Stomach (tissue), 8 donors: ENCODE measurements at regions not wholly inside any gene's neighbourhood (a gene's known extent, or its start where the extent isn't known, plus 50 kb on each side); places are given as distances from the start of the nearest gene placed in this dataset.

Experiments
- DNase-seq, 2 donors: peaks; one replicate each; pipeline versions ENCODE4 v3.0.0 to v3.0.0-alpha.2; 2013 to 2019
- H3K27ac ChIP-seq, 5 donors: fragments of 200-600 bp in 4 of 5; sonication (generic) in 4 of 5; one replicate each; pipeline ENCODE4 v1.5.1; 2013 to 2019; ENCODE audit warnings: mild to moderate bottlenecking in 1 of 5, moderate library complexity in 1 of 5
- H3K27me3 ChIP-seq, 3 donors: fragments of 200-600 bp; sonication (generic); one replicate each; pipeline ENCODE4 v1.5.1; 2017 to 2019; ENCODE audit warnings: mixed run types in 1 of 3
- H3K36me3 ChIP-seq, 4 donors: fragments of 200-600 bp; sonication (generic); 1 replicate in 3 of 4; 2 replicates in 1 of 4; pipeline ENCODE4 v1.5.1; 2016 to 2019
- H3K4me1 ChIP-seq, 4 donors: fragments of 200-600 bp; sonication (generic); one replicate each; pipeline ENCODE4 v1.5.1; 2016 to 2019
- H3K4me3 ChIP-seq, 4 donors: fragments of 200-600 bp; sonication (generic) in 3 of 4; one replicate each; pipeline ENCODE4 v1.5.1; 2016 to 2019; ENCODE audit warnings: mild to moderate bottlenecking in 1 of 4
- H3K9me3 ChIP-seq, 4 donors: fragments of 200-600 bp; sonication (generic); one replicate each; pipeline ENCODE4 v1.5.1; 2016 to 2019
- CTCF ChIP-seq, 7 experiments: fragments of 450-650 bp in 4 of 7; fragments of 200-600 bp in 3 of 7; sonication (generic) in 3 of 7; IDR thresholded peaks; one replicate each; pipeline ENCODE4 v1.5.1; 2016 to 2019; ENCODE audit warnings: antibody characterized with exemption in 7 of 7, control low read depth in 2 of 7, mild to moderate bottlenecking in 1 of 7
- EP300 ChIP-seq: sonication (generic); formaldehyde crosslinking; IDR thresholded peaks from one replicate; pipeline ENCODE4 v1.6.1; 2017; ENCODE audit warnings: antibody characterized with exemption
- POLR2A ChIP-seq, 4 donors: fragments of 450-650 bp; IDR thresholded peaks; one replicate each; pipeline ENCODE4 v1.6.1; 2016; ENCODE audit warnings: antibody characterized with exemption in 4 of 4, control low read depth in 2 of 4, mild to moderate bottlenecking in 1 of 4, moderate library complexity in 1 of 4
- POLR2AphosphoS5 ChIP-seq, 3 donors: sonication (generic); formaldehyde crosslinking; IDR thresholded peaks; one replicate each; pipeline ENCODE4 v1.6.1; 2016; ENCODE audit warnings: antibody characterized with exemption in 3 of 3
- WGBS, 5 donors: extraction: QIAGEN DNeasy Blood & Tissue Kit in 3 of 5; methylation state at CpG; one replicate each; pipeline versions ENCODE4 v1.1.5 to v1.1.7; 2013 to 2018; 5-methylcytosine and 5-hydroxymethylcytosine counted together
- intact Hi-C: fragments of 100-400 bp; cut with DNase I; formaldehyde crosslinking; loops from one replicate; pipeline ENCODE4 v1.15.1; 2023; ENCODE audit warnings: low total_unique reads
- donor health status: healthy with polysubstance abuse.
- donor health status: Bipolar disorder and iron deficiency.
- donor health status: healthy.

GRCh38 chr18:55858661-55859515 lies 270.9 kb upstream of the TCF4 start:
- intact Hi-C loops = no loop called here
- H3K27me3 ChIP-seq = no peaks in the 10 kb centered on the region
- TF ChIP-seq POLR2AphosphoS5 (IDR thresholded peaks at IDR 0.05) = no peak
- TF ChIP-seq EP300 = no peak
- no peak for TF ChIP-seq CTCF (IDR thresholded peaks at IDR 0.05)
- no peak for TF ChIP-seq POLR2A (IDR thresholded peaks at IDR 0.05)
- WGBS, 5 donors = 74 to 78% (median 77%) methylated on average over 17 of the region's 17 CpGs
- H3K9me3 ChIP-seq = no peaks in the 10 kb centered on the region
- H3K36me3 ChIP-seq = no peaks in the 10 kb centered on the region
- DNase-seq = no peak
- H3K4me3 ChIP-seq = no peak overlapping the region
- no peaks in the 10 kb centered on the region for H3K4me1 ChIP-seq
- H3K27ac ChIP-seq = no peak overlapping the region

DNA sequence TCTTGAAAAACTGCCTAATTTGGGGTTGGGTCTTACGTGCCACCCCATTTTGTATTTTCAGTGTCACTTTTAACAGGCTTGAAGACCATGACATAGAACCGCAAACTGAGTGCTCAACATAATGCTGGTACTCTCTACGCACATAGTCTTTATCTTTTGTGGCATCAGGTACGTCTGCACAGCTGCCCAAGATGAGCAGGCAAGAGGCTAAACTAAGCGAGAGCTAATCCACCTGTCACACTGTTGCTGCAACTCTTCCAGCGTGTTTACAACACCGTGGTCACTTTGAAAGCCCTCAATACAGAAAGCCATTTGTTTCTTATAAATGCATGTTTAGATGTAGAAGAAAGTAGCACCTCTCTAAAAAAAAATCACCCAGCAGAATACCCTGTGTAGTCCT lies 270.0 kb upstream of the TCF4 start:
- WGBS, 5 donors = 69 to 82% (median 80%) methylated on average over 7 of the region's 7 CpGs
- intact Hi-C loops = no loop called here
- no peak overlapping the region for H3K4me3 ChIP-seq

DNA sequence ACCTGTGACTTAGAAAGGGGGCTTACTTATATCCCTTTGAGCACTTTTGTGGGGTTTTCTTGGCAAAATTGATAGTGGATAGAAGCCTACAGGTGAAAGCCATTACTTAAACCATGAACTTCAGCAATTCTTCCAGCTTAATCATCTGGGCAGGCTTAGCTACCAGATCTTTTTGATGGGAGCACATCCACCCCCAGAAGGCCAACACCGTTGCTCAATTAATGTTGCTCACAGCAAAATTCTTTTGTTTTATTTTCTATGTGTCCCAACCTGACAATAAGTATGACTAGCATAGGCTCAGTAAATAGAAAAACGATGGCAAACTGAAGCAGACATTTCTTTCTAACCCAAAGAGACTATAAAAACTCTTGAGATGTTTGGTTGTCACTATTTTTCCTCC lies 269.4 kb upstream of the TCF4 start:
- Histone ChIP-seq H3K27me3 (no peaks in the 10 kb centered on the region), H3K4me1 (no peaks in the 10 kb centered on the region), H3K27ac (no peak overlapping the region), H3K4me3 (no peak overlapping the region), H3K9me3 (no peaks in the 10 kb centered on the region), H3K36me3 (no peaks in the 10 kb centered on the region)
- intact Hi-C loops = no loop called here
- WGBS, 5 donors = 66 to 75% (median 70%) methylated on average over 2 of the region's 2 CpGs
- no peak for DNase-seq
- no peak for TF ChIP-seq CTCF (IDR thresholded peaks at IDR 0.05)
- no peak for TF ChIP-seq EP300
- TF ChIP-seq POLR2A (IDR thresholded peaks at IDR 0.05) = no peak
- TF ChIP-seq POLR2AphosphoS5 (IDR thresholded peaks at IDR 0.05) = no peak

More for the DNA sequence above, 270.0 kb upstream of the TCF4 start:
- Histone ChIP-seq H3K27me3 (no peaks in the 10 kb centered on the region), H3K36me3 (no peaks in the 10 kb centered on the region), H3K27ac (no peak overlapping the region), H3K4me1 (no peaks in the 10 kb centered on the region), H3K9me3 (no peaks in the 10 kb centered on the region)
- TF ChIP-seq CTCF (IDR thresholded peaks at IDR 0.05) (no peak), POLR2A (IDR thresholded peaks at IDR 0.05) (no peak), POLR2AphosphoS5 (IDR thresholded peaks at IDR 0.05) (no peak), EP300 (no peak)
- DNase-seq = no peak

GRCh38 chr18:55856679-55857078 lies 268.7 kb upstream of the TCF4 start:
- Histone ChIP-seq H3K9me3 (no peaks in the 10 kb centered on the region), H3K4me1 (no peaks in the 10 kb centered on the region), H3K27me3 (no peaks in the 10 kb centered on the region), H3K36me3 (no peaks in the 10 kb centered on the region), H3K27ac (no peak overlapping the region), H3K4me3 (no peak overlapping the region)
- no peak for DNase-seq
- TF ChIP-seq POLR2A (IDR thresholded peaks at IDR 0.05) (no peak), EP300 (no peak), CTCF (IDR thresholded peaks at IDR 0.05) (no peak), POLR2AphosphoS5 (IDR thresholded peaks at IDR 0.05) (no peak)
- intact Hi-C loops = no loop called here
